Caco-2 (cell line): ENCODE measurements at regions not wholly inside any gene's neighbourhood (a gene's known extent, or its start where the extent isn't known, plus 50 kb on each side); places are given as distances from the start of the nearest gene placed in this dataset.

Source experiments
- BruUV-seq: library from RNA; stranded (reverse); fragments of 400-500 nt; replicated peaks from 2 replicates; lab custom pipeline; 2021; lab: Mats Ljungman, UMichigan
- CTCF ChIA-PET: fragments of 300-600 bp; sonication (Branson Sonifier 250); formaldehyde crosslinking; loops from one replicate; lab custom pipeline; 2022; ENCODE audit warnings: antibody characterized with exemption; lab: Charles Lee
- POLR2A ChIA-PET: fragments of 300-600 bp; sonication (Branson Sonifier 250); formaldehyde crosslinking; loops from one replicate; lab custom pipeline; 2022; ENCODE audit warnings: antibody characterized with exemption; lab: Charles Lee
- DNase-seq, 2 experiments: peaks; one replicate each; pipeline versions ENCODE4 v3.0.0 to v3.0.0-alpha.2; 2020 to 2022
- H3K27me3 ChIP-seq: replicated peaks from 2 replicates; pipeline ENCODE4 v1.6.0; 2011; ENCODE audit warnings: low read length; ENCODE audit not compliant: control insufficient read depth, insufficient read depth
- H3K36me3 ChIP-seq: 2 replicates; pipeline ENCODE4 v1.5.1; 2011; ENCODE audit warnings: low read length; ENCODE audit not compliant: control insufficient read depth, insufficient read depth
- H3K4me1 ChIP-seq: fragments of 250-450 bp; sonication (Bioruptor Pico); 2 replicates; pipeline ENCODE4 v1.5.1; 2020; ENCODE audit warnings: mild to moderate bottlenecking
- H3K4me3 ChIP-seq: 2 replicates; pipeline ENCODE4 v1.5.1; 2011; ENCODE audit warnings: low read depth, mild to moderate bottlenecking, control low read depth, low read length
- H3K9me3 ChIP-seq: fragments of 250-450 bp; sonication (Bioruptor Pico); 2 replicates; pipeline ENCODE4 v1.5.1; 2020; ENCODE audit warnings: mild to moderate bottlenecking, moderate library complexity
- H3K27ac Mint-ChIP-seq: one replicate; pipeline ENCODE4 v1.8.0; 2022; ENCODE audit warnings: mixed read lengths; ENCODE audit not compliant: unreplicated experiment
- H3K27me3 Mint-ChIP-seq: one replicate; pipeline ENCODE4 v1.8.0; 2022; ENCODE audit warnings: mixed read lengths; ENCODE audit not compliant: insufficient read depth, unreplicated experiment
- H3K36me3 Mint-ChIP-seq: one replicate; pipeline ENCODE4 v1.8.0; 2022; ENCODE audit warnings: mild to moderate bottlenecking, mixed read lengths; ENCODE audit not compliant: insufficient read depth, unreplicated experiment
- H3K4me1 Mint-ChIP-seq: one replicate; pipeline ENCODE4 v1.8.0; 2022; ENCODE audit warnings: low read depth, mixed read lengths; ENCODE audit not compliant: unreplicated experiment
- H3K4me3 Mint-ChIP-seq: one replicate; pipeline ENCODE4 v1.8.0; 2022; ENCODE audit warnings: mild to moderate bottlenecking, moderate library complexity, mixed read lengths; ENCODE audit not compliant: unreplicated experiment
- H3K9me3 Mint-ChIP-seq: one replicate; pipeline ENCODE4 v1.8.0; 2022; ENCODE audit warnings: mixed read lengths; ENCODE audit not compliant: unreplicated experiment
- intact Hi-C: fragments of 100-400 bp; cut with micrococcal nuclease; formaldehyde crosslinking; loops from one replicate; pipeline ENCODE4 v1.10.0; 2022; ENCODE audit not compliant: unreplicated experiment
- TF ChIP-seq, protein P1 (sequence below), 2 experiments: fragments of 200-600 bp in 1 of 2; IDR thresholded peaks; 1 replicate in 1 of 2; 2 replicates in 1 of 2; pipeline versions ENCODE4 v1.5.1 to v1.8.0; 2011 to 2022; ENCODE audit warnings: antibody characterized with exemption in 1 of 2, control low read depth in 1 of 2, inconsistent platforms in 1 of 2, low read depth in 1 of 2, low read length in 1 of 2, mild to moderate bottlenecking in 1 of 2, moderate library complexity in 1 of 2; ENCODE audit not compliant: insufficient read depth in 1 of 2, severe bottlenecking in 1 of 2, unreplicated experiment in 1 of 2

DNA sequence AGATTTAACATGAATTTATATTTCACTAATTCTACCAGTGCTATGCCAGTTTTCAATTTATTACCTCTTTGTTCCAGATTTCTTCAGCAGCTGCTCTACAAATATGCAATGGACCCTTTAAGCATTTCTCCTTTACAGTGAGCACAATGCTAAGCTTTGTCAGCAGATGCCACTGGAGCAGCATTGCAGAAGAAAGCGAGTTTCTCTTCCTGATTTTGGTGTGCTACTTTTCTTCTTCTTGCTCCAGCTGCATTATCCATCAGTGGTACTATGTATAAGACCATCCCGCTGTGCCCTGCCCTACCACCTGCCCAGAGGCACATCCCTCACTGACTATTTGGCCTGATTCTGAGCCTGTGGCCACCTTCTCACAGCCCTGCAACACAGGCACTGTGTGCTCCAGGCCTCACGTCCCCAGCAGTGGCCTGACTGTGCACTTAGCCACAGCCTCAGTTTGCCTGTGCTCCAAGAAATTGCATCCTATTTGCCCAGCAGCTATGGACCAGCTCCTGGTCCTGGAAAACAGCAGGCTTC is 84.1 kb downstream of the TNFAIP3 start:
- TF ChIP-seq, protein P1, sequence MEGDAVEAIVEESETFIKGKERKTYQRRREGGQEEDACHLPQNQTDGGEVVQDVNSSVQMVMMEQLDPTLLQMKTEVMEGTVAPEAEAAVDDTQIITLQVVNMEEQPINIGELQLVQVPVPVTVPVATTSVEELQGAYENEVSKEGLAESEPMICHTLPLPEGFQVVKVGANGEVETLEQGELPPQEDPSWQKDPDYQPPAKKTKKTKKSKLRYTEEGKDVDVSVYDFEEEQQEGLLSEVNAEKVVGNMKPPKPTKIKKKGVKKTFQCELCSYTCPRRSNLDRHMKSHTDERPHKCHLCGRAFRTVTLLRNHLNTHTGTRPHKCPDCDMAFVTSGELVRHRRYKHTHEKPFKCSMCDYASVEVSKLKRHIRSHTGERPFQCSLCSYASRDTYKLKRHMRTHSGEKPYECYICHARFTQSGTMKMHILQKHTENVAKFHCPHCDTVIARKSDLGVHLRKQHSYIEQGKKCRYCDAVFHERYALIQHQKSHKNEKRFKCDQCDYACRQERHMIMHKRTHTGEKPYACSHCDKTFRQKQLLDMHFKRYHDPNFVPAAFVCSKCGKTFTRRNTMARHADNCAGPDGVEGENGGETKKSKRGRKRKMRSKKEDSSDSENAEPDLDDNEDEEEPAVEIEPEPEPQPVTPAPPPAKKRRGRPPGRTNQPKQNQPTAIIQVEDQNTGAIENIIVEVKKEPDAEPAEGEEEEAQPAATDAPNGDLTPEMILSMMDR (IDR thresholded peaks at IDR 0.05; ENCODE audit: insufficient read depth in 1 of 2, low read depth in 1 of 2, low read length in 1 of 2, severe bottlenecking in 1 of 2, unreplicated experiment in 1 of 2): no peak
- H3K4me3 ChIP-seq: no peak overlapping the region
- Mint-ChIP-seq H3K27me3 (no peaks in the 10 kb centered on the region), H3K4me1 (peaks cover 28% of the 10 kb centered on the region), H3K36me3 (no peaks in the 10 kb centered on the region), H3K27ac (no peak overlapping the region), H3K4me3 (no peak overlapping the region), H3K9me3 (peaks cover 15% of the 10 kb centered on the region)
- H3K36me3 ChIP-seq: no peaks in the 10 kb centered on the region
- H3K4me1 ChIP-seq: peaks cover 16% of the 10 kb centered on the region; the same call in 1 of the 2 replicates
- no peaks in the 10 kb centered on the region for H3K9me3 ChIP-seq
- no peak for DNase-seq
- ChIA-PET CTCF (interaction anchor here (0.5 to 1.5 kb wide), 2 partner anchors 15 to 857 kb away, joined by 3 read pairs; no protein-coding TSS in a partner anchor), POLR2A (no interaction called here)
- BruUV-seq: no TSS peak
- intact Hi-C loops: no loop called here
- no peaks in the 10 kb centered on the region for H3K27me3 ChIP-seq

DNA sequence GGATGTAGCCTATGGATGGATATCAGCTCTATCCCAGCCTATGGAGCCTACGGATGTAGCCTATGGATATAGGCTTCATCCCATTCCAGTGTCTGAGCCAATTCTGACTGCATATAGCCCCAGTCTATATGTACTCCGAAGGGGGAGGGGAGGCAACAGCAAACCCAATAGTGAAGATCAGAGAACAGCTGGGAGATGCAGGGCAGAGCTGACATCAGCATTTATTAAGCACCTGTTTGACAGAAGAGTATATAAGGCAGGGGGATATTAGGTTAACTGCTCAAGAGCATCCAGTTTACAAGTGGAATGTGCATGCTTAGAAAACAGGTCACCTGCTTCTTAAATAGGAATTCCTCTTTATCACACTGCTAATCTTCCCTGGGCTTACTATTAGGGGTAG is 85.2 kb downstream of the TNFAIP3 start:
- Mint-ChIP-seq H3K9me3 (peaks cover 15% of the 10 kb centered on the region), H3K4me3 (no peak overlapping the region), H3K4me1 (peaks cover 28% of the 10 kb centered on the region), H3K27me3 (no peaks in the 10 kb centered on the region), H3K36me3 (no peaks in the 10 kb centered on the region), H3K27ac (no peak overlapping the region)
- Histone ChIP-seq H3K36me3 (no peaks in the 10 kb centered on the region), H3K4me1 (peaks cover 16% of the 10 kb centered on the region; the same call in 1 of the 2 replicates), H3K4me3 (no peak overlapping the region), H3K27me3 (no peaks in the 10 kb centered on the region), H3K9me3 (no peaks in the 10 kb centered on the region)
- CTCF ChIA-PET: interaction anchor here (0.6 to 1.5 kb wide), 3 partner anchors 44 to 858 kb away, joined by 3 to 4 read pairs (median 3); no protein-coding TSS in a partner anchor
- TF ChIP-seq, protein P1 (IDR thresholded peaks at IDR 0.05; ENCODE audit: insufficient read depth in 1 of 2, low read depth in 1 of 2, low read length in 1 of 2, severe bottlenecking in 1 of 2, unreplicated experiment in 1 of 2): no peak
- POLR2A ChIA-PET: no interaction called here
- no TSS peak for BruUV-seq
- intact Hi-C loops: no loop called here
- DNase-seq: no peak

DNA sequence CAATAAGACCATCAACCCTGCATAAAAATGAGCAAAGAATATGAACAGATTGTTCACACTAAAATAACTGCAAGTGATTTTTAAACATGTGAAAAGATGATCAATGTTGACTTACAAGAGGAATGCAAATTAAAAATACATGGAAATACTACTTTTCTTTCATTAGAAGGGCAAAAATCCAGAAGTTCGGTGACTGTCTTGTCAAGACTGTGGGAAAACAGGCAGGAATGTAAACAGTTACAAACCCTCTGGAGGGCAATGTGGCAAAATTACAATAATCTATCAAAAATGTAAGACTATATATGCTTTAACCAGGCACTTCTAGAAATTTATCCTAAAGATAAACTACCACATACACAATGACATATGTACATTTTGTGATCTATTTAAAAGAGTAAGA is 86.7 kb downstream of the TNFAIP3 start:
- BruUV-seq: no TSS peak
- DNase-seq: no peak
- Histone ChIP-seq H3K27me3 (no peaks in the 10 kb centered on the region), H3K36me3 (no peaks in the 10 kb centered on the region), H3K4me1 (peaks cover 16% of the 10 kb centered on the region; the same call in 1 of the 2 replicates), H3K4me3 (no peak overlapping the region), H3K9me3 (no peaks in the 10 kb centered on the region; the same call in 1 of the 2 replicates)
- Mint-ChIP-seq H3K9me3 (peaks cover 20% of the 10 kb centered on the region), H3K27ac (no peak overlapping the region), H3K36me3 (no peaks in the 10 kb centered on the region), H3K27me3 (no peaks in the 10 kb centered on the region), H3K4me3 (no peak overlapping the region), H3K4me1 (peaks cover 28% of the 10 kb centered on the region)
- TF ChIP-seq, protein P1 (IDR thresholded peaks at IDR 0.05; ENCODE audit: insufficient read depth in 1 of 2, low read depth in 1 of 2, low read length in 1 of 2, severe bottlenecking in 1 of 2, unreplicated experiment in 1 of 2): no peak
- intact Hi-C loops: no loop called here
- POLR2A ChIA-PET: no interaction called here
- CTCF ChIA-PET: no interaction called here
